ENCODE measurements at regions not wholly inside any gene's neighbourhood (a gene's known extent, or its start where the extent isn't known, plus 50 kb on each side); places are given as distances from the start of the nearest gene placed in this dataset.

- Histone ChIP-seq H3K14ac (ENCODE audit: low read length) (no peak overlapping the region), H2BK5ac (ENCODE audit: low read length) (no peak overlapping the region), H3K27me3 (ENCODE audit: control insufficient read depth in 3 of 3, insufficient read depth in 3 of 3, low read depth in 1 of 3, low read length in 3 of 3) (no peaks in the 10 kb centered on the region), H3K4ac (ENCODE audit: low read length) (no peak overlapping the region), H2BK12ac (ENCODE audit: low read length) (no peak overlapping the region), H3K4me2 (ENCODE audit: insufficient read depth, low read length, poor library complexity, severe bottlenecking) (no peak overlapping the region), H2BK120ac (ENCODE audit: low read depth, low read length) (no peak overlapping the region), H3K79me1 (ENCODE audit: low read depth, low read length) (no peaks in the 10 kb centered on the region), H3K27ac (replicated peaks; ENCODE audit: low read length) (no peak overlapping the region), H2AFZ (ENCODE audit: low read length) (no peak overlapping the region), H3K18ac (ENCODE audit: low read length) (no peak overlapping the region), H2AK5ac (ENCODE audit: low read depth, low read length) (no peak overlapping the region), H3K23ac (ENCODE audit: low read depth, low read length, poor library complexity) (no peak overlapping the region), H3K9ac (ENCODE audit: low read depth, low read length, poor library complexity) (no peak overlapping the region), H4K91ac (ENCODE audit: low read depth, low read length, poor library complexity) (no peak overlapping the region), H3K4me3 (ENCODE audit: low read length in 2 of 2) (no peak overlapping the region), H3K9me3 (replicated peaks in 1 of 2; ENCODE audit: control insufficient read depth in 2 of 2, insufficient read depth in 1 of 2, low read depth in 1 of 2, low read length in 2 of 2) (no peaks in the 10 kb centered on the region), H3K36me3 (replicated peaks in 1 of 2; ENCODE audit: control insufficient read depth in 2 of 2, insufficient read depth in 2 of 2, low read length in 2 of 2) (no peaks in the 10 kb centered on the region), H2BK15ac (ENCODE audit: low read length) (no peak overlapping the region), H3K4me1 (ENCODE audit: control insufficient read depth in 2 of 2, insufficient read depth in 1 of 2, low read depth in 1 of 2, low read length in 2 of 2) (no peaks in the 10 kb centered on the region), H4K8ac (ENCODE audit: low read depth, low read length) (no peak overlapping the region)
- no CpG with 5 or more reads among the region's 2 CpGs for WGBS, 2 donors (ENCODE audit: extremely low coverage in 2 of 2, insufficient read length in 2 of 2, insufficient replicate concordance in 1 of 2)
- no peak for DNase-seq (ENCODE audit: low spot score)
Measured at GRCh38 chr7:137122145-137122544, 221.4 kb downstream of the PTN start.

GRCh38 chr7:137120690-137121089, 222.8 kb downstream of the PTN start:
- H3K18ac ChIP-seq (ENCODE audit: low read length), result no peak overlapping the region
- H3K14ac ChIP-seq (ENCODE audit: low read length), result no peak overlapping the region

GRCh38 chr7:137110535-137110934, 233.0 kb downstream of the PTN start:
- no peak for DNase-seq (ENCODE audit: low spot score)
- no peaks in the 10 kb centered on the region for H3K27me3 ChIP-seq (ENCODE audit: control insufficient read depth in 3 of 3, insufficient read depth in 3 of 3, low read depth in 1 of 3, low read length in 3 of 3)
- no peak overlapping the region for H3K4me3 ChIP-seq (ENCODE audit: low read length in 2 of 2)
- no peaks in the 10 kb centered on the region for H3K4me1 ChIP-seq (ENCODE audit: control insufficient read depth in 2 of 2, insufficient read depth in 1 of 2, low read depth in 1 of 2, low read length in 2 of 2)
- H3K9ac ChIP-seq (ENCODE audit: low read depth, low read length, poor library complexity), result no peak overlapping the region
- H3K23ac ChIP-seq (ENCODE audit: low read depth, low read length, poor library complexity), result no peak overlapping the region
- H3K4ac ChIP-seq (ENCODE audit: low read length), result no peak overlapping the region
- H3K14ac ChIP-seq (ENCODE audit: low read length), result no peak overlapping the region
- no peak overlapping the region for H3K27ac ChIP-seq (replicated peaks; ENCODE audit: low read length)
- no peak overlapping the region for H2AFZ ChIP-seq (ENCODE audit: low read length)
- no peak overlapping the region for H4K8ac ChIP-seq (ENCODE audit: low read depth, low read length)
- H2BK15ac ChIP-seq (ENCODE audit: low read length), result no peak overlapping the region
- H2BK12ac ChIP-seq (ENCODE audit: low read length), result no peak overlapping the region
- no peak overlapping the region for H4K91ac ChIP-seq (ENCODE audit: low read depth, low read length, poor library complexity)
- no peaks in the 10 kb centered on the region for H3K9me3 ChIP-seq (replicated peaks in 1 of 2; ENCODE audit: control insufficient read depth in 2 of 2, insufficient read depth in 1 of 2, low read depth in 1 of 2, low read length in 2 of 2)
- no peak overlapping the region for H3K18ac ChIP-seq (ENCODE audit: low read length)
- no peaks in the 10 kb centered on the region for H3K36me3 ChIP-seq (replicated peaks in 1 of 2; ENCODE audit: control insufficient read depth in 2 of 2, insufficient read depth in 2 of 2, low read length in 2 of 2)
- no peak overlapping the region for H2BK120ac ChIP-seq (ENCODE audit: low read depth, low read length)
- no peak overlapping the region for H3K4me2 ChIP-seq (ENCODE audit: insufficient read depth, low read length, poor library complexity, severe bottlenecking)
- no peak overlapping the region for H2AK5ac ChIP-seq (ENCODE audit: low read depth, low read length)
- no peak overlapping the region for H2BK5ac ChIP-seq (ENCODE audit: low read length)
- H3K79me1 ChIP-seq (ENCODE audit: low read depth, low read length), result no peaks in the 10 kb centered on the region

More at GRCh38 chr7:137120690-137121089, 222.8 kb downstream of the PTN start:
- Histone ChIP-seq H4K8ac (ENCODE audit: low read depth, low read length) (no peak overlapping the region), H2BK120ac (ENCODE audit: low read depth, low read length) (no peak overlapping the region), H3K36me3 (replicated peaks in 1 of 2; ENCODE audit: control insufficient read depth in 2 of 2, insufficient read depth in 2 of 2, low read length in 2 of 2) (no peaks in the 10 kb centered on the region), H2AFZ (ENCODE audit: low read length) (no peak overlapping the region), H2BK15ac (ENCODE audit: low read length) (no peak overlapping the region), H3K9ac (ENCODE audit: low read depth, low read length, poor library complexity) (no peak overlapping the region), H4K91ac (ENCODE audit: low read depth, low read length, poor library complexity) (no peak overlapping the region), H3K4ac (ENCODE audit: low read length) (no peak overlapping the region), H3K23ac (ENCODE audit: low read depth, low read length, poor library complexity) (no peak overlapping the region), H3K4me3 (ENCODE audit: low read length in 2 of 2) (no peak overlapping the region), H3K4me2 (ENCODE audit: insufficient read depth, low read length, poor library complexity, severe bottlenecking) (no peak overlapping the region), H3K27me3 (ENCODE audit: control insufficient read depth in 3 of 3, insufficient read depth in 3 of 3, low read depth in 1 of 3, low read length in 3 of 3) (no peaks in the 10 kb centered on the region), H3K79me1 (ENCODE audit: low read depth, low read length) (no peaks in the 10 kb centered on the region), H2BK5ac (ENCODE audit: low read length) (no peak overlapping the region), H2BK12ac (ENCODE audit: low read length) (no peak overlapping the region), H2AK5ac (ENCODE audit: low read depth, low read length) (no peak overlapping the region), H3K4me1 (ENCODE audit: control insufficient read depth in 2 of 2, insufficient read depth in 1 of 2, low read depth in 1 of 2, low read length in 2 of 2) (no peaks in the 10 kb centered on the region), H3K9me3 (replicated peaks in 1 of 2; ENCODE audit: control insufficient read depth in 2 of 2, insufficient read depth in 1 of 2, low read depth in 1 of 2, low read length in 2 of 2) (no peaks in the 10 kb centered on the region), H3K27ac (replicated peaks; ENCODE audit: low read length) (no peak overlapping the region)
- WGBS, 2 donors (ENCODE audit: extremely low coverage in 2 of 2, insufficient read length in 2 of 2, insufficient replicate concordance in 1 of 2), result no CpG with 5 or more reads among the region's 2 CpGs
- no peak for DNase-seq (ENCODE audit: low spot score)

- Histone ChIP-seq H2AK5ac (ENCODE audit: low read depth, low read length) (no peak overlapping the region), H3K36me3 (replicated peaks in 1 of 2; ENCODE audit: control insufficient read depth in 2 of 2, insufficient read depth in 2 of 2, low read length in 2 of 2) (no peaks in the 10 kb centered on the region), H3K9ac (ENCODE audit: low read depth, low read length, poor library complexity) (no peak overlapping the region), H2AFZ (ENCODE audit: low read length) (no peak overlapping the region), H4K8ac (ENCODE audit: low read depth, low read length) (no peak overlapping the region), H3K18ac (ENCODE audit: low read length) (no peak overlapping the region), H3K14ac (ENCODE audit: low read length) (no peak overlapping the region), H3K27ac (replicated peaks; ENCODE audit: low read length) (no peak overlapping the region), H3K9me3 (replicated peaks in 1 of 2; ENCODE audit: control insufficient read depth in 2 of 2, insufficient read depth in 1 of 2, low read depth in 1 of 2, low read length in 2 of 2) (no peaks in the 10 kb centered on the region), H3K27me3 (ENCODE audit: control insufficient read depth in 3 of 3, insufficient read depth in 3 of 3, low read depth in 1 of 3, low read length in 3 of 3) (no peaks in the 10 kb centered on the region), H3K4ac (ENCODE audit: low read length) (no peak overlapping the region), H2BK12ac (ENCODE audit: low read length) (no peak overlapping the region), H3K4me2 (ENCODE audit: insufficient read depth, low read length, poor library complexity, severe bottlenecking) (no peak overlapping the region), H3K23ac (ENCODE audit: low read depth, low read length, poor library complexity) (no peak overlapping the region), H2BK5ac (ENCODE audit: low read length) (no peak overlapping the region), H3K79me1 (ENCODE audit: low read depth, low read length) (no peaks in the 10 kb centered on the region), H2BK15ac (ENCODE audit: low read length) (no peak overlapping the region), H4K91ac (ENCODE audit: low read depth, low read length, poor library complexity) (no peak overlapping the region), H3K4me3 (ENCODE audit: low read length in 2 of 2) (no peak overlapping the region), H2BK120ac (ENCODE audit: low read depth, low read length) (no peak overlapping the region), H3K4me1 (ENCODE audit: control insufficient read depth in 2 of 2, insufficient read depth in 1 of 2, low read depth in 1 of 2, low read length in 2 of 2) (no peaks in the 10 kb centered on the region)
- DNase-seq (ENCODE audit: low spot score), result no peak
- no CpG with 5 or more reads among the region's 3 CpGs for WGBS, 2 donors (ENCODE audit: extremely low coverage in 2 of 2, insufficient read length in 2 of 2, insufficient replicate concordance in 1 of 2)
Measured at GRCh38 chr7:137110091-137110509, 233.4 kb downstream of the PTN start.
